ENCODE measurements at regions not wholly inside any gene's neighbourhood (a gene's known extent, or its start where the extent isn't known, plus 50 kb on each side); places are given as distances from the start of the nearest gene placed in this dataset.

DNA sequence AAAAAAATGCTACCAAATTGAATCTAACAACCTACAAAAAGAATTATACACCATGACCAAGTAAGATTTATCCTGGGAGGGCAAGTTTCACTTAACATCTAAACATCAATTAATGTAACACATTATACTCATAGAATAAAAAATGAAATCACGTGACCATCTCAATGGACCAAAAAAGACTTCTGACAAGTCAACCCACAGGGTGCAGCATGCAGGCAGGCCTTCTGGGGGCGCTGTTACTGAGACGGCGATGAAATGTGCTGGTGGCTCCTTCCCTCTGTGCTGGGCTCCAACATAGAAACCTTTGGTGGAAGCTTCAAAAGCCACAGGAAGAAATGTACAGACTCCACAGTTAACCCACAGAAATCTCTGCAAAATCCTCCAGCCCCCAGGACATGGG is 103.1 kb downstream of the INHBA start:
- CTCF ChIA-PET: no interaction called here
- TF ChIP-seq, protein P1, sequence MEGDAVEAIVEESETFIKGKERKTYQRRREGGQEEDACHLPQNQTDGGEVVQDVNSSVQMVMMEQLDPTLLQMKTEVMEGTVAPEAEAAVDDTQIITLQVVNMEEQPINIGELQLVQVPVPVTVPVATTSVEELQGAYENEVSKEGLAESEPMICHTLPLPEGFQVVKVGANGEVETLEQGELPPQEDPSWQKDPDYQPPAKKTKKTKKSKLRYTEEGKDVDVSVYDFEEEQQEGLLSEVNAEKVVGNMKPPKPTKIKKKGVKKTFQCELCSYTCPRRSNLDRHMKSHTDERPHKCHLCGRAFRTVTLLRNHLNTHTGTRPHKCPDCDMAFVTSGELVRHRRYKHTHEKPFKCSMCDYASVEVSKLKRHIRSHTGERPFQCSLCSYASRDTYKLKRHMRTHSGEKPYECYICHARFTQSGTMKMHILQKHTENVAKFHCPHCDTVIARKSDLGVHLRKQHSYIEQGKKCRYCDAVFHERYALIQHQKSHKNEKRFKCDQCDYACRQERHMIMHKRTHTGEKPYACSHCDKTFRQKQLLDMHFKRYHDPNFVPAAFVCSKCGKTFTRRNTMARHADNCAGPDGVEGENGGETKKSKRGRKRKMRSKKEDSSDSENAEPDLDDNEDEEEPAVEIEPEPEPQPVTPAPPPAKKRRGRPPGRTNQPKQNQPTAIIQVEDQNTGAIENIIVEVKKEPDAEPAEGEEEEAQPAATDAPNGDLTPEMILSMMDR (IDR thresholded peaks at IDR 0.05; ENCODE audit: control extremely low read depth, extremely low read depth, low read depth, missing control alignments): no peak
- POLR2A ChIA-PET: no interaction called here
- DNase-seq (ENCODE audit: extremely low spot score): no peak

DNA sequence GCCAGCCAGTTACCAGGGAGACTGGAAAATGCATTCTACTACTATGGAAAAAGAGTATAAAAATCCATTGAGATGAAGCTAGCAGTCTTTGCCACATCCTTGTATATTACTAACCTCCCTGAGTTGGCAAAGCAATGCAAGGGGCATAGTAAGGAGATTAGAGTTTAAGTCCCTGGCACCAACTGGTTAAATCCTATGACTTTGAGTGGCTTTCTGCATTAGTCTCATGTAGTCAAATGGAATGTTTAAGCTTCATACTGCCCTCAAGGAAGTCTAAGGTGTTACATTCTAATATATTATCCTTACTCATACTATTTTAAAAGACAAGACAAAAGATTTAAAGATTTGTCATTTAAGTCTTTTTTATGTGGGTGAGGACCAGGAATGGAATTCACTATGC is 110.1 kb downstream of the INHBA start:
- TF ChIP-seq, protein P1 (IDR thresholded peaks at IDR 0.05; ENCODE audit: control extremely low read depth, extremely low read depth, low read depth, missing control alignments): no peak
- DNase-seq (ENCODE audit: extremely low spot score): no peak
- CTCF ChIA-PET: no interaction called here
- POLR2A ChIA-PET: no interaction called here

DNA sequence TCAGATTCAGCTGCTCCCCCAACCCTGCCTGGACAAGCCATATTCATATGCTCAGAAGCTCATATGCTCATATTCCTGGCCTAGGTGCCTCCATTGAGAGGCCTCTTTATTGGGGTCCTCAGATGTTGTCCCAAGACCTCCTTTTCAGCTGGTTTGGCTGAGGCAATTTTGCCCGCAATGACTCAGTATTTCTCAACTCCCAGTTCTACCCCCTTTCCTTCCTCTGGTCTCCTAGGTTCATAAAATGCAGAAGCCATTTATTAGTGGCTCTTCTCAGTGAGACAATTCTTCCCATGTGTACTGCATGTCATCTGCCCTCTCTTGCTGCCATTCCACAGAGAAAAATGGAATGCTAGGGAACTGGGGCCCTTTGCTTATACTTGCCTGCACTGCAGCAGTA is 110.7 kb downstream of the INHBA start:
- CTCF ChIA-PET: interaction anchor here (1.7 kb wide), 1 partner anchor 28 kb away, joined by 3 read pairs; no protein-coding TSS in a partner anchor
- POLR2A ChIA-PET: no interaction called here
- no peak for DNase-seq (ENCODE audit: extremely low spot score)
- TF ChIP-seq, protein P1 (IDR thresholded peaks at IDR 0.05; ENCODE audit: control extremely low read depth, extremely low read depth, low read depth, missing control alignments): no peak

DNA sequence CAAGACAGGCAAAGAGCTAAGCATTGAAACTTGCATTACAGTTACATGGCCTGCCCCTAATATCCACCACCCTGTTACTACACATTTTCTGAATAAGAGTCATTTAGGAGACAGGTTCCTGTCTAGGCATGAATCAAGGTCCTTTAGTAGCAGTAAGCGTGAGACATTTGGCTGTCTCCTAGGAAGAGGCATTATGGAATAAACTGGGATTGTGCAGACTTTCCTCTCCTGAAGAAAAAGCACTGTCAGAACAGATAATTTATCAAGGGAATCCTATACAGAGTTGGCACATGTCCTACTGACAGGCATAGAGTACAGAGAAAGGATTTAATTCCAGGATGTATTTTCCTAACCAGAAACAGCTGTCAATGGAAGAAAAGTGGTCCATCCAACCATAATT is 111.9 kb downstream of the INHBA start:
- ChIA-PET POLR2A (no interaction called here), CTCF (interaction anchor here (1.7 kb wide), 1 partner anchor 29 kb away, joined by 3 read pairs; no protein-coding TSS in a partner anchor)
- no peak for DNase-seq (ENCODE audit: extremely low spot score)
- TF ChIP-seq, protein P1 (IDR thresholded peaks at IDR 0.05; ENCODE audit: control extremely low read depth, extremely low read depth, low read depth, missing control alignments): no peak

DNA sequence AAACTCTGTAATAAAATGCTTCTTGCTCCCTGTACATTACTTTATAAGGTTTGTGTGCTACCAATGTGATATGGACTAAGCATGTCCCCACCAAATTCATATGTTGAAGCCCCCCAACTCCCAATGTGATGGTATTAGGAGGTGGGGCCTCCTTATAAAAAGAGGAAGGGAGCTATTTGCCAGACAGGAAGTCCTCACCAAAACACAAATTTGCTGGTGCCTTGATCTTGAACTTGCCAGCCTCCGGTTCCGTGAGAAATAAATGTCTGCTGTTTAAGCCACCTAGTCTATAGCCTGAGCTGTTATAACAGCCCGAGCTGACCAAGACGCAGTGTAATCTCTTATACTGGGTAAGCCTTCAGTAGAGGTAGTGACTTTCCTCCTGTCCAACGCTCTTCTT is 114.5 kb downstream of the INHBA start:
- DNase-seq (ENCODE audit: extremely low spot score): no peak
- ChIA-PET POLR2A (no interaction called here), CTCF (interaction anchor here (1.1 to 2.1 kb wide), 2 partner anchors 10 to 14 kb away, joined by 3 to 5 read pairs; no protein-coding TSS in a partner anchor)
- TF ChIP-seq, protein P1 (IDR thresholded peaks at IDR 0.05; ENCODE audit: control extremely low read depth, extremely low read depth, low read depth, missing control alignments): no peak

DNA sequence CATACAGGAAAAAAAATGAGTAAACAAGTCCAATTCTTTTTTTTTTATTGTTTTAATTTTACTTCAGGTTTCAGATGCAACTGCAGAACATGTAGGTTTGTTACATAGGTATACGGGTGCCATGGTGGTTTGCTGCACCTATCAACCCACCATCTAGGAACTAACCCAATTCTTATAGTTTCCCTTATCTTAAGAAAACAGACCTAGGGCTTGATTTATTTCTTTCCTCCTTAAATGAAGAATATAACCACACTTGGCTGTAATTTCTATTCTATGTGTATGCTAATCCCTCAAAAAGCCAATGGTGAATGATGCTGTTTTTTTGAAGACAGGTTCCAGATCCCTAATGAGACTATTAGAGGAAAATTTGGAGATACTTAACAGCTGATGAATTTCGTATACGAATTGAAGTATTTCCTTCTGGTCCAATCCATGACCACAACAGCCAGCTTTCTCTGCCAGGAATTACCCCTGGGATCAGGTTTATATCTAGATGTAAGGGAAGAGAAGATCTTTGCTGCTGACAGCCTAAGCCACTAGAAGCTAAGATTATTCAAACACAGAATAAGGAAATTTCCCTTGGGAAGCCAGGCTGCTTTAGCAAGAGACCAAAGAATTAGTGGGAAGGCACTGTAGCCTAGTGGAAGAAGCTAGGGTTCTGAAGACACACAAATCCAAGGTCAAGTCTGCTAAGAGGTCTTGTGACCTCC is 115.8 kb downstream of the INHBA start:
- no peak for DNase-seq (ENCODE audit: extremely low spot score)
- CTCF ChIA-PET: interaction anchor here (2.1 kb wide), 1 partner anchor 13 kb away, joined by 5 read pairs; no protein-coding TSS in a partner anchor
- TF ChIP-seq, protein P1 (IDR thresholded peaks at IDR 0.05; ENCODE audit: control extremely low read depth, extremely low read depth, low read depth, missing control alignments): no peak
- POLR2A ChIA-PET: no interaction called here

Measured in GM10248 (cell line).